Prostate gland (tissue), 2 donors: ENCODE measurements at regions not wholly inside any gene's neighbourhood (a gene's known extent, or its start where the extent isn't known, plus 50 kb on each side); places are given as distances from the start of the nearest gene placed in this dataset.

Experiments
- DNase-seq: peaks from one replicate; pipeline ENCODE4 v3.0.0-alpha.2; 2019; ENCODE audit warnings: low spot score
- H3K27ac ChIP-seq, 2 donors: fragments of 200-600 bp; sonication (generic); 2 replicates each; pipeline ENCODE4 v1.5.1; 2017 to 2019
- H3K27me3 ChIP-seq: fragments of 200-600 bp; sonication (generic); replicated peaks from 2 replicates; pipeline ENCODE4 v1.5.1; 2019; ENCODE audit not compliant: insufficient read depth
- H3K36me3 ChIP-seq, 2 donors: fragments of 200-600 bp; sonication (generic); 1 replicate in 1 of 2; 2 replicates in 1 of 2; pipeline versions ENCODE4 v1.5.1 to v1.8.1; 2017 to 2019
- H3K4me1 ChIP-seq: fragments of 200-600 bp; sonication (generic); replicated peaks from 2 replicates; pipeline ENCODE4 v1.5.1; 2019
- H3K4me3 ChIP-seq, 2 donors: fragments of 200-600 bp; sonication (generic); 2 replicates each; pipeline ENCODE4 v1.5.1; 2017 to 2019
- H3K9me3 ChIP-seq: fragments of 200-600 bp; sonication (generic); 2 replicates; pipeline ENCODE4 v1.5.1; 2017
- CTCF ChIP-seq, 4 experiments: fragments of 200-600 bp in 2 of 4; fragments of 450-650 bp in 2 of 4; sonication (generic) in 2 of 4; IDR thresholded peaks; 1 replicate in 3 of 4; 2 replicates in 1 of 4; pipeline ENCODE4 v1.5.1; 2016 to 2019; ENCODE audit warnings: antibody characterized with exemption in 4 of 4, mild to moderate bottlenecking in 2 of 4, moderate library complexity in 2 of 4
- POLR2A ChIP-seq: fragments of 450-650 bp; IDR thresholded peaks from one replicate; pipeline ENCODE4 v1.6.1; 2016; ENCODE audit warnings: antibody characterized with exemption, mild to moderate bottlenecking
- POLR2AphosphoS5 ChIP-seq: sonication (generic); formaldehyde crosslinking; IDR thresholded peaks from one replicate; pipeline ENCODE4 v1.6.1; 2017; ENCODE audit warnings: antibody characterized with exemption
- WGBS: methylation state at CpG from one replicate; pipeline ENCODE4 v1.1.5; 2018; 5-methylcytosine and 5-hydroxymethylcytosine counted together
- intact Hi-C: fragments of 100-400 bp; cut with DNase I; formaldehyde crosslinking; loops from one replicate; pipeline ENCODE4 v1.14.2; 2022

GRCh38 chr22:44616882-44617655 is 84.9 kb upstream of the PRR5 start:
- no peak overlapping the region for H3K4me3 ChIP-seq
- no peaks in the 10 kb centered on the region for H3K4me1 ChIP-seq
- no peaks in the 10 kb centered on the region for H3K27me3 ChIP-seq
- no peaks in the 10 kb centered on the region for H3K36me3 ChIP-seq
- no peak overlapping the region for H3K27ac ChIP-seq
- WGBS: 74% methylated on average over 19 of the region's 19 CpGs
- no peak for DNase-seq
- TF ChIP-seq POLR2AphosphoS5 (no peak), CTCF (IDR thresholded peaks at IDR 0.05) (no peak), POLR2A (no peak)
- no peaks in the 10 kb centered on the region for H3K9me3 ChIP-seq
- intact Hi-C loops: no loop called here

- no peak for DNase-seq
- TF ChIP-seq POLR2A: no peak
- TF ChIP-seq CTCF (IDR thresholded peaks at IDR 0.05): no peak
- no peak for TF ChIP-seq POLR2AphosphoS5
- Histone ChIP-seq H3K9me3 (no peaks in the 10 kb centered on the region), H3K27me3 (no peaks in the 10 kb centered on the region), H3K4me3 (no peak overlapping the region), H3K36me3 (no peaks in the 10 kb centered on the region), H3K4me1 (no peaks in the 10 kb centered on the region), H3K27ac (no peak overlapping the region)
- WGBS: 80% methylated on average over 9 of the region's 9 CpGs
- intact Hi-C loops: no loop called here
Measured at GRCh38 chr22:44616461-44616860, 85.5 kb upstream of the PRR5 start.

GRCh38 chr22:44615602-44616180 is 86.3 kb upstream of the PRR5 start:
- Histone ChIP-seq H3K27ac (no peak overlapping the region), H3K27me3 (no peaks in the 10 kb centered on the region), H3K4me1 (no peaks in the 10 kb centered on the region), H3K9me3 (no peaks in the 10 kb centered on the region), H3K36me3 (no peaks in the 10 kb centered on the region), H3K4me3 (no peak overlapping the region)
- WGBS: 84% methylated on average over 6 of the region's 8 CpGs
- intact Hi-C loops: no loop called here
- DNase-seq: no peak
- TF ChIP-seq POLR2AphosphoS5 (no peak), POLR2A (no peak), CTCF (IDR thresholded peaks at IDR 0.05) (no peak)

- 97% methylated on average over 16 of the region's 16 CpGs for WGBS
- H3K4me1 ChIP-seq: no peaks in the 10 kb centered on the region
- no peak for TF ChIP-seq POLR2A
- TF ChIP-seq POLR2AphosphoS5: no peak
- TF ChIP-seq CTCF (IDR thresholded peaks at IDR 0.05): no peak
- no peaks in the 10 kb centered on the region for H3K36me3 ChIP-seq
- H3K9me3 ChIP-seq: no peaks in the 10 kb centered on the region
- no peak for DNase-seq
- no peaks in the 10 kb centered on the region for H3K27me3 ChIP-seq
- intact Hi-C loops: no loop called here
- H3K4me3 ChIP-seq: no peak overlapping the region
- no peak overlapping the region for H3K27ac ChIP-seq
Measured at GRCh38 chr22:44615146-44615545, 86.9 kb upstream of the PRR5 start.

- WGBS: 71% methylated on average over 2 of the region's 2 CpGs
- Histone ChIP-seq H3K36me3 (no peaks in the 10 kb centered on the region), H3K4me3 (no peak overlapping the region), H3K27ac (no peak overlapping the region), H3K9me3 (no peaks in the 10 kb centered on the region), H3K27me3 (no peaks in the 10 kb centered on the region), H3K4me1 (no peaks in the 10 kb centered on the region)
- TF ChIP-seq POLR2AphosphoS5 (no peak), CTCF (IDR thresholded peaks at IDR 0.05) (no peak)
- DNase-seq: no peak
- intact Hi-C loops: no loop called here
Measured at GRCh38 chr22:44613196-44613595, 88.8 kb upstream of the PRR5 start.
